Neuronal stem cell (in vitro differentiated cells): ENCODE measurements at regions not wholly inside any gene's neighbourhood (a gene's known extent, or its start where the extent isn't known, plus 50 kb on each side); places are given as distances from the start of the nearest gene placed in this dataset.
"Not testable (repeated sequence)": the region's sequence is repeated elsewhere in the genome, so short reads cannot be mapped to it uniquely, and the experiment has no call there.

Experiments used
- DNase-seq: peaks from one replicate; pipeline ENCODE4 v3.0.0-alpha.2; 2013; ENCODE audit warnings: low spot score
- H2AFZ ChIP-seq: one replicate; pipeline ENCODE4 v1.6.1; 2013; ENCODE audit warnings: mild to moderate bottlenecking, low read length, inconsistent platforms
- H2AK5ac ChIP-seq: 2 replicates; pipeline ENCODE4 v1.6.1; 2013; ENCODE audit warnings: low read depth, mild to moderate bottlenecking, inconsistent platforms, low read length, moderate library complexity, mixed read lengths
- H2BK120ac ChIP-seq: 2 replicates; pipeline ENCODE4 v1.6.1; 2013; ENCODE audit warnings: low read depth, mild to moderate bottlenecking, inconsistent platforms, low read length, moderate library complexity, mixed read lengths
- H2BK12ac ChIP-seq: one replicate; pipeline ENCODE4 v1.6.1; 2013; ENCODE audit warnings: low read length, inconsistent platforms
- H2BK15ac ChIP-seq: 2 replicates; pipeline ENCODE4 v1.6.1; 2013; ENCODE audit warnings: mild to moderate bottlenecking, low read length, inconsistent platforms, mixed read lengths
- H2BK5ac ChIP-seq: one replicate; pipeline ENCODE4 v1.6.1; 2013; ENCODE audit warnings: inconsistent platforms, mild to moderate bottlenecking, low read length, moderate library complexity
- H3K14ac ChIP-seq: one replicate; pipeline ENCODE4 v1.6.1; 2013; ENCODE audit warnings: low read length, inconsistent platforms
- H3K18ac ChIP-seq: 2 replicates; pipeline ENCODE4 v1.6.1; 2013; ENCODE audit warnings: low read length, inconsistent platforms
- H3K23ac ChIP-seq: 2 replicates; pipeline ENCODE4 v1.6.1; 2013; ENCODE audit warnings: low read depth, mild to moderate bottlenecking, mixed read lengths, low read length, inconsistent platforms; ENCODE audit not compliant: poor library complexity
- H3K27ac ChIP-seq: replicated peaks from 3 replicates; pipeline ENCODE4 v1.5.1; 2013; ENCODE audit warnings: low read length, inconsistent platforms
- H3K27me3 ChIP-seq, 3 experiments: 2 replicates each; pipeline ENCODE4 v1.6.1; 2013; ENCODE audit warnings: low read length in 3 of 3, mild to moderate bottlenecking in 2 of 3, inconsistent platforms in 1 of 3, low read depth in 1 of 3, mixed read lengths in 1 of 3, moderate library complexity in 1 of 3; ENCODE audit not compliant: control insufficient read depth in 3 of 3, insufficient read depth in 3 of 3
- H3K36me3 ChIP-seq, 2 donors: replicated peaks in 1 of 2; 2 replicates each; pipeline ENCODE4 v1.6.1; 2013; ENCODE audit warnings: low read length in 2 of 2; ENCODE audit not compliant: control insufficient read depth in 2 of 2, insufficient read depth in 2 of 2
- H3K4ac ChIP-seq: 2 replicates; pipeline ENCODE4 v1.6.1; 2013; ENCODE audit warnings: inconsistent platforms, mild to moderate bottlenecking, low read length, moderate library complexity
- H3K4me1 ChIP-seq, 2 donors: 1 replicate in 1 of 2; 2 replicates in 1 of 2; pipeline ENCODE4 v1.6.1; 2013; ENCODE audit warnings: low read length in 2 of 2, low read depth in 1 of 2; ENCODE audit not compliant: control insufficient read depth in 2 of 2, insufficient read depth in 1 of 2
- H3K4me2 ChIP-seq: one replicate; pipeline ENCODE4 v1.6.1; 2013; ENCODE audit warnings: mild to moderate bottlenecking, low read length, inconsistent platforms; ENCODE audit not compliant: insufficient read depth, poor library complexity, severe bottlenecking
- H3K4me3 ChIP-seq, 2 donors: 2 replicates each; pipeline ENCODE4 v1.5.1; 2013; ENCODE audit warnings: low read length in 2 of 2, mild to moderate bottlenecking in 2 of 2, inconsistent platforms in 1 of 2, moderate library complexity in 1 of 2
- H3K79me1 ChIP-seq: one replicate; pipeline ENCODE4 v1.6.1; 2013; ENCODE audit warnings: low read depth, mild to moderate bottlenecking, inconsistent platforms, low read length, moderate library complexity
- H3K9ac ChIP-seq: one replicate; pipeline ENCODE4 v1.6.1; 2013; ENCODE audit warnings: mild to moderate bottlenecking, low read depth, low read length, inconsistent platforms; ENCODE audit not compliant: poor library complexity
- H3K9me3 ChIP-seq, 2 donors: replicated peaks in 1 of 2; 2 replicates each; pipeline versions ENCODE3 to v1.6.1; 2013; ENCODE audit warnings: low read length in 2 of 2, mild to moderate bottlenecking in 2 of 2, inconsistent platforms in 1 of 2, low read depth in 1 of 2, mixed read lengths in 1 of 2, moderate library complexity in 1 of 2; ENCODE audit not compliant: control insufficient read depth in 2 of 2, insufficient read depth in 1 of 2
- H4K8ac ChIP-seq: one replicate; pipeline ENCODE4 v1.6.1; 2013; ENCODE audit warnings: low read depth, mild to moderate bottlenecking, inconsistent platforms, low read length, moderate library complexity
- H4K91ac ChIP-seq: one replicate; pipeline ENCODE4 v1.6.1; 2013; ENCODE audit warnings: low read length, low read depth, mild to moderate bottlenecking, inconsistent platforms; ENCODE audit not compliant: poor library complexity
- WGBS, 2 donors: extraction: QIAGEN DNeasy Blood & Tissue Kit; methylation state at CpG; one replicate each; pipeline ENCODE4 v1.1.7; 2013; ENCODE audit warnings: missing lambda C conversion rate in 2 of 2, mixed read lengths in 1 of 2; ENCODE audit not compliant: insufficient read length in 2 of 2, insufficient replicate concordance in 1 of 2; ENCODE audit errors: extremely low coverage in 2 of 2; 5-methylcytosine and 5-hydroxymethylcytosine counted together

- no peak overlapping the region for H2BK15ac ChIP-seq
- no peaks in the 10 kb centered on the region for H3K27me3 ChIP-seq
- no peak overlapping the region for H3K4me3 ChIP-seq
- no peak overlapping the region for H3K4ac ChIP-seq
- H3K79me1 ChIP-seq, result no peaks in the 10 kb centered on the region
- no peak overlapping the region for H3K9ac ChIP-seq
- H3K23ac ChIP-seq, result no peak overlapping the region
- no peaks in the 10 kb centered on the region for H3K9me3 ChIP-seq
- H2AK5ac ChIP-seq, result no peak overlapping the region
- no peak overlapping the region for H2BK120ac ChIP-seq
- no peak overlapping the region for H2AFZ ChIP-seq
- no peaks in the 10 kb centered on the region for H3K4me1 ChIP-seq
- DNase-seq, result no peak
- no peak overlapping the region for H3K14ac ChIP-seq
- WGBS, 2 donors, result no CpG with 5 or more reads among the region's 1 CpG
- H3K18ac ChIP-seq, result no peak overlapping the region
- no peak overlapping the region for H4K91ac ChIP-seq
- no peaks in the 10 kb centered on the region for H3K36me3 ChIP-seq
- H2BK12ac ChIP-seq, result no peak overlapping the region
- H3K4me2 ChIP-seq, result no peak overlapping the region
- no peak overlapping the region for H2BK5ac ChIP-seq
- H3K27ac ChIP-seq, result no peak overlapping the region
- no peak overlapping the region for H4K8ac ChIP-seq
Observed at GRCh38 chr12:72986963-72987362, 714.8 kb downstream of the TRHDE start.

- H3K27ac ChIP-seq, result no peak overlapping the region
- no peaks in the 10 kb centered on the region for H3K79me1 ChIP-seq
- no peaks in the 10 kb centered on the region for H3K36me3 ChIP-seq
- H2BK12ac ChIP-seq, result no peak overlapping the region
- H3K4me1 ChIP-seq, result no peaks in the 10 kb centered on the region
- no peak overlapping the region for H2AK5ac ChIP-seq
- H4K91ac ChIP-seq, result no peak overlapping the region
- no CpG with 5 or more reads among the region's 4 CpGs for WGBS, 2 donors
- no peak for DNase-seq
- no peaks in the 10 kb centered on the region for H3K9me3 ChIP-seq
- H3K14ac ChIP-seq, result no peak overlapping the region
- no peak overlapping the region for H3K4me3 ChIP-seq
- H3K4ac ChIP-seq, result no peak overlapping the region
- H2BK120ac ChIP-seq, result no peak overlapping the region
- H2AFZ ChIP-seq, result no peak overlapping the region
- H3K18ac ChIP-seq, result no peak overlapping the region
- H3K23ac ChIP-seq, result no peak overlapping the region
- H2BK5ac ChIP-seq, result no peak overlapping the region
- no peak overlapping the region for H4K8ac ChIP-seq
- H3K4me2 ChIP-seq, result no peak overlapping the region
- H2BK15ac ChIP-seq, result no peak overlapping the region
- H3K9ac ChIP-seq, result no peak overlapping the region
- H3K27me3 ChIP-seq, result no peaks in the 10 kb centered on the region
Observed at GRCh38 chr12:72989458-72989947, 717.3 kb downstream of the TRHDE start.

- not testable (repeated sequence) for H3K4me3 ChIP-seq, H3K23ac ChIP-seq, H2BK5ac ChIP-seq, H3K14ac ChIP-seq, H3K4me2 ChIP-seq, H4K91ac ChIP-seq, H2AK5ac ChIP-seq, H2BK120ac ChIP-seq, H2BK15ac ChIP-seq, H3K79me1 ChIP-seq, H2BK12ac ChIP-seq, H3K9me3 ChIP-seq, H2AFZ ChIP-seq, H3K27me3 ChIP-seq, H3K9ac ChIP-seq, H3K18ac ChIP-seq, DNase-seq, H4K8ac ChIP-seq, H3K36me3 ChIP-seq, H3K27ac ChIP-seq, H3K4me1 ChIP-seq, H3K4ac ChIP-seq
Observed at GRCh38 chr12:72995029-72995428, 722.9 kb downstream of the TRHDE start.

DNA sequence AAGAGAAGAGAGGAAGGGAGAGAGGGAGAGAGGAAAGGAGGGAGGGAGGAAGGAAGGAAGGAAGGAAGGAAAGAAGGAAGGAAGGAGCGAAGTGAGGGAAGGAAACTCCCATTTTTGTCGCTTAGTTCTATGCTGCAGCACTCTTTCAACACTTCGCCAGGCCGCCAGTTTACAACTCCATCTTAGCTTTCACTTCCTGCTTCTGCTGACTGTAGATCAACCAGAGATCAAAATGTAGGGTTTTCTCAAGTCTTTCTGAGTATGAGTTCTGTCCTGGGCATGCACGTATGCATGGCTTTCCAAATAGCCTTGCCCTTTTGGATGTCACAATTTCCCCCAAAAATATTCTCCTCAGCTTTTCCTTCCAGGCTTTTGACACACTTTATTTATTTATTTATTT is 723.4 kb downstream of the TRHDE start:
- Histone ChIP-seq H3K36me3 (no peaks in the 10 kb centered on the region), H2BK12ac (no peak overlapping the region), H3K9me3 (no peaks in the 10 kb centered on the region), H4K91ac (no peak overlapping the region), H3K79me1 (no peaks in the 10 kb centered on the region), H3K4me2 (no peak overlapping the region), H4K8ac (no peak overlapping the region), H3K27me3 (no peaks in the 10 kb centered on the region), H2BK5ac (no peak overlapping the region), H3K14ac (no peak overlapping the region), H2AK5ac (no peak overlapping the region), H3K23ac (no peak overlapping the region), H3K4me1 (no peaks in the 10 kb centered on the region), H2BK120ac (no peak overlapping the region), H2AFZ (no peak overlapping the region), H3K4me3 (no peak overlapping the region), H3K9ac (no peak overlapping the region), H3K4ac (no peak overlapping the region), H3K18ac (no peak overlapping the region), H2BK15ac (no peak overlapping the region), H3K27ac (no peak overlapping the region)
- no peak for DNase-seq
- WGBS, 2 donors, result no CpG with 5 or more reads among the region's 5 CpGs
